NCI-H524 (cell line): ENCODE measurements at regions not wholly inside any gene's neighbourhood (a gene's known extent, or its start where the extent isn't known, plus 50 kb on each side); places are given as distances from the start of the nearest gene placed in this dataset.
A peak's percentile ranks its signal among the peaks of the same experiment; 100 is the strongest.
"Not testable (repeated sequence)": the region's sequence is repeated elsewhere in the genome, so short reads cannot be mapped to it uniquely, and the experiment has no call there.

ENCODE experiments used
- DNase-seq, 2 experiments: peaks; one replicate each; lab custom pipeline; 2025; lab: John Stamatoyannopoulos, UW

- no peak for DNase-seq
Observed at GRCh38 chr12:45490232-45490881, 239.1 kb upstream of the ARID2 start.

- DNase-seq: no peak
Observed at GRCh38 chr12:45494279-45494678, 235.2 kb upstream of the ARID2 start.

GRCh38 chr12:45498645-45499044, 230.9 kb upstream of the ARID2 start:
- DNase-seq: no peak

GRCh38 chr12:45502481-45503128, 226.9 kb upstream of the ARID2 start:
- DNase-seq: no peak

GRCh38 chr12:45503899-45504298, 225.6 kb upstream of the ARID2 start:
- DNase-seq: no peak

GRCh38 chr12:45504316-45505010, 225.0 kb upstream of the ARID2 start:
- no peak for DNase-seq

- DNase-seq: no peak
Observed at GRCh38 chr12:45509187-45509586, 220.3 kb upstream of the ARID2 start.

- no peak for DNase-seq
Observed at GRCh38 chr12:45509621-45510020, 219.9 kb upstream of the ARID2 start.

GRCh38 chr12:45517381-45517780, 212.1 kb upstream of the ARID2 start:
- DNase-seq: no peak

GRCh38 chr12:45518291-45519235, 210.9 kb upstream of the ARID2 start:
- no peak for DNase-seq

- DNase-seq: no peak
Observed at GRCh38 chr12:45522227-45522626, 207.3 kb upstream of the ARID2 start.

- not testable (repeated sequence) for DNase-seq
Observed at GRCh38 chr12:45526823-45527222, 202.7 kb upstream of the ARID2 start.

GRCh38 chr12:45532113-45532512, 197.4 kb upstream of the ARID2 start:
- DNase-seq: no peak

- no peak for DNase-seq
Observed at GRCh38 chr12:45535610-45536180, 193.8 kb upstream of the ARID2 start.

- no peak for DNase-seq
Observed at GRCh38 chr12:45536284-45536683, 193.2 kb upstream of the ARID2 start.

- DNase-seq: peak in 1 of 2 experiments; percentile 58
Observed at GRCh38 chr12:45540661-45541341, 188.7 kb upstream of the ARID2 start.

- DNase-seq: peak; percentile 47 to 71
Observed at GRCh38 chr12:45543887-45544286, 185.6 kb upstream of the ARID2 start.

GRCh38 chr12:45546545-45546944, 183.0 kb upstream of the ARID2 start:
- DNase-seq: no peak

- no peak for DNase-seq
Observed at GRCh38 chr12:45547132-45547531, 182.4 kb upstream of the ARID2 start.

GRCh38 chr12:45547822-45548221, 181.7 kb upstream of the ARID2 start:
- peak in 1 of 2 experiments; percentile 6 for DNase-seq

- no peak for DNase-seq
Observed at GRCh38 chr12:45548426-45548825, 181.1 kb upstream of the ARID2 start.
